Transverse colon (tissue), 4 donors: ENCODE measurements at regions not wholly inside any gene's neighbourhood (a gene's known extent, or its start where the extent isn't known, plus 50 kb on each side); places are given as distances from the start of the nearest gene placed in this dataset.

Experiments
- DNase-seq: peaks from one replicate; pipeline ENCODE4 v3.0.0-alpha.2; 2019
- H3K27ac ChIP-seq, 4 donors: fragments of 200-600 bp; sonication (generic); 2 replicates each; pipeline ENCODE4 v1.5.1; 2016 to 2018; ENCODE audit warnings: inconsistent platforms in 4 of 4
- H3K27me3 ChIP-seq: fragments of 200-600 bp; sonication (generic); 2 replicates; pipeline ENCODE4 v1.5.1; 2017; ENCODE audit warnings: inconsistent platforms
- H3K36me3 ChIP-seq, 4 donors: fragments of 200-600 bp; sonication (generic); 2 replicates each; pipeline ENCODE4 v1.5.1; 2017 to 2019; ENCODE audit warnings: inconsistent platforms in 4 of 4
- H3K4me1 ChIP-seq, 4 donors: fragments of 200-600 bp; sonication (generic); 2 replicates each; pipeline ENCODE4 v1.5.1; 2017 to 2020; ENCODE audit warnings: inconsistent platforms in 4 of 4
- H3K4me3 ChIP-seq, 4 donors: fragments of 200-600 bp; sonication (generic); 1 replicate in 1 of 4; 2 replicates in 3 of 4; pipeline versions ENCODE4 v1.5.1 to v1.6.1; 2017 to 2019; ENCODE audit warnings: inconsistent platforms in 4 of 4
- H3K9me3 ChIP-seq, 2 donors: fragments of 200-600 bp; sonication (generic); 2 replicates each; pipeline ENCODE4 v1.5.1; 2017 to 2019; ENCODE audit warnings: inconsistent platforms in 2 of 2
- CTCF ChIP-seq, 5 experiments: fragments of 200-600 bp in 3 of 5; fragments of 450-650 bp in 2 of 5; sonication (generic) in 3 of 5; IDR thresholded peaks; 1 replicate in 2 of 5; 2 replicates in 3 of 5; pipeline ENCODE4 v1.5.1; 2016 to 2017; ENCODE audit warnings: antibody characterized with exemption in 5 of 5, inconsistent platforms in 3 of 5, mild to moderate bottlenecking in 2 of 5, moderate library complexity in 1 of 5
- EP300 ChIP-seq: sonication (generic); formaldehyde crosslinking; IDR thresholded peaks from one replicate; pipeline ENCODE4 v1.6.1; 2017; ENCODE audit warnings: antibody characterized with exemption, low read depth
- POLR2A ChIP-seq: fragments of 450-650 bp; IDR thresholded peaks from one replicate; pipeline ENCODE4 v1.6.1; 2016; ENCODE audit warnings: antibody characterized with exemption, mild to moderate bottlenecking, moderate library complexity
- POLR2AphosphoS5 ChIP-seq, 3 donors: sonication (generic); formaldehyde crosslinking; IDR thresholded peaks; one replicate each; pipeline ENCODE4 v1.6.1; 2016; ENCODE audit warnings: antibody characterized with exemption in 3 of 3
- WGBS, 2 donors: methylation state at CpG; one replicate each; pipeline ENCODE4 v1.1.5; 2018; ENCODE audit warnings: low coverage in 1 of 2; 5-methylcytosine and 5-hydroxymethylcytosine counted together
- in situ Hi-C, 4 donors: fragments of 200-750 bp; cut with MboI; loops; one replicate each; pipeline versions ENCODE4 v1.15.0 to v1.15.1; 2017; ENCODE audit warnings: low sequenced_read_pairs in 3 of 4, low pct_ligation_motif_present in 1 of 4, low pct_unique_long_range_greater_than_20kb in 1 of 4
- intact Hi-C: fragments of 100-400 bp; cut with DNase I; formaldehyde crosslinking; loops from one replicate; pipeline ENCODE4 v1.15.1; 2023; ENCODE audit warnings: low total_unique reads

GRCh38 chr16:54579106-54579728 lies 292.6 kb upstream of the IRX3 start:
- no peak for DNase-seq
- WGBS, 2 donors, result 67 to 100% methylated on average over 1 to 2 of the region's 2 CpGs
- in situ Hi-C loops, result no loop called here
- Histone ChIP-seq H3K4me1 (no peaks in the 10 kb centered on the region), H3K27me3 (peaks cover 24% of the 10 kb centered on the region), H3K9me3 (no peaks in the 10 kb centered on the region), H3K4me3 (no peak overlapping the region), H3K36me3 (no peaks in the 10 kb centered on the region), H3K27ac (no peak overlapping the region)
- no peak for TF ChIP-seq POLR2A
- TF ChIP-seq EP300, result no peak
- intact Hi-C loops, result no loop called here

GRCh38 chr16:54577651-54578128 lies 291.1 kb upstream of the IRX3 start:
- DNase-seq, result no peak
- Histone ChIP-seq H3K36me3 (no peaks in the 10 kb centered on the region), H3K9me3 (no peaks in the 10 kb centered on the region), H3K27ac (no peak overlapping the region), H3K27me3 (peaks cover 24% of the 10 kb centered on the region), H3K4me3 (no peak overlapping the region), H3K4me1 (no peaks in the 10 kb centered on the region)
- intact Hi-C loops (no loop called here), in situ Hi-C loops (no loop called here)
- no peak for TF ChIP-seq CTCF (IDR thresholded peaks at IDR 0.05)
- no peak for TF ChIP-seq POLR2AphosphoS5 (IDR thresholded peaks at IDR 0.05)
- no peak for TF ChIP-seq EP300
- TF ChIP-seq POLR2A, result no peak
- 49 to 60% methylated on average over 8 to 15 of the region's 15 CpGs for WGBS, 2 donors

GRCh38 chr16:54576785-54577184 lies 290.2 kb upstream of the IRX3 start:
- intact Hi-C loops, result no loop called here
- peaks cover 24% of the 10 kb centered on the region for H3K27me3 ChIP-seq
- no peak for DNase-seq
- in situ Hi-C loops, result no loop called here
- no peak overlapping the region for H3K27ac ChIP-seq
- TF ChIP-seq POLR2AphosphoS5 (IDR thresholded peaks at IDR 0.05) (no peak), CTCF (IDR thresholded peaks at IDR 0.05) (no peak), EP300 (no peak), POLR2A (no peak)
- no peak overlapping the region for H3K4me3 ChIP-seq
- H3K9me3 ChIP-seq, result no peaks in the 10 kb centered on the region
- WGBS, 2 donors, result 75 to 83% methylated on average over 2 to 4 of the region's 4 CpGs
- no peaks in the 10 kb centered on the region for H3K36me3 ChIP-seq
- H3K4me1 ChIP-seq, result no peaks in the 10 kb centered on the region

GRCh38 chr16:54568906-54569807 lies 282.6 kb upstream of the IRX3 start:
- no peaks in the 10 kb centered on the region for H3K27me3 ChIP-seq
- H3K9me3 ChIP-seq, result no peaks in the 10 kb centered on the region
- no peaks in the 10 kb centered on the region for H3K4me1 ChIP-seq
- in situ Hi-C loops (no loop called here), intact Hi-C loops (no loop called here)
- H3K27ac ChIP-seq, result no peak overlapping the region
- no peak for DNase-seq
- no peaks in the 10 kb centered on the region for H3K36me3 ChIP-seq
- 33 to 49% methylated on average over 3 to 9 of the region's 9 CpGs for WGBS, 2 donors
- no peak overlapping the region for H3K4me3 ChIP-seq
- no peak for TF ChIP-seq CTCF (IDR thresholded peaks at IDR 0.05)
- no peak for TF ChIP-seq POLR2AphosphoS5 (IDR thresholded peaks at IDR 0.05)
- TF ChIP-seq POLR2A, result no peak
- TF ChIP-seq EP300, result no peak
